ENCODE measurements at regions not wholly inside any gene's neighbourhood (a gene's known extent, or its start where the extent isn't known, plus 50 kb on each side); places are given as distances from the start of the nearest gene placed in this dataset.

DNA sequence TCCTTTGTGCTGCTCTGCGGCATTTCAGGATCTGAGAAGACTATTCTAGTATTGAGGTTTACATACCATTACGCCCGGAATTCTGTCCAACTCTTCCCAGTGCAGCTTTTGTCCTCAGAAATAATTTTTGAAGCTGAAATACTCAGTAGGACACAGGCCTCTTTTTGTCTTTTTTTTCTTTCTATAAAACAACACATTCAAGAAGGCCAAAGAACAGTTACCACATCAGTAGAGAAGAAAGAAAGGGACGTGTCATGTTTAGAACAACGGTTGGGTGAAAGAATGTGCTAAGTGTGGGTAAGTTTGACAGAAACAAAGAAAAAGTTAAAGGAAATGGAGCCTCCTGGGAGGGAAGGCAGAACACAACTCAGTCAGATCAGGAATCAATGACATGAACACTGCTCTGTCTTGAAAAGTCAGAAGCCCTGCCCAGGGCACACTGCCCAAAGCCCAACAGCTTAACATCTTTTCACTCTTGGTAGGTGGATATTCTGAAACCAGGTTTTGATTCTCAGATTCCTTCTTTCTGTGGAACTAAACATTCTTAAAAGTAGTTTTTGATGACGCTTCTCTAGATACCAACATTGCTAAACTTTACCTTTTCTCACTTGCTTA, 198.6 kb upstream of the CWC22 start:
- TF ChIP-seq, protein P1, sequence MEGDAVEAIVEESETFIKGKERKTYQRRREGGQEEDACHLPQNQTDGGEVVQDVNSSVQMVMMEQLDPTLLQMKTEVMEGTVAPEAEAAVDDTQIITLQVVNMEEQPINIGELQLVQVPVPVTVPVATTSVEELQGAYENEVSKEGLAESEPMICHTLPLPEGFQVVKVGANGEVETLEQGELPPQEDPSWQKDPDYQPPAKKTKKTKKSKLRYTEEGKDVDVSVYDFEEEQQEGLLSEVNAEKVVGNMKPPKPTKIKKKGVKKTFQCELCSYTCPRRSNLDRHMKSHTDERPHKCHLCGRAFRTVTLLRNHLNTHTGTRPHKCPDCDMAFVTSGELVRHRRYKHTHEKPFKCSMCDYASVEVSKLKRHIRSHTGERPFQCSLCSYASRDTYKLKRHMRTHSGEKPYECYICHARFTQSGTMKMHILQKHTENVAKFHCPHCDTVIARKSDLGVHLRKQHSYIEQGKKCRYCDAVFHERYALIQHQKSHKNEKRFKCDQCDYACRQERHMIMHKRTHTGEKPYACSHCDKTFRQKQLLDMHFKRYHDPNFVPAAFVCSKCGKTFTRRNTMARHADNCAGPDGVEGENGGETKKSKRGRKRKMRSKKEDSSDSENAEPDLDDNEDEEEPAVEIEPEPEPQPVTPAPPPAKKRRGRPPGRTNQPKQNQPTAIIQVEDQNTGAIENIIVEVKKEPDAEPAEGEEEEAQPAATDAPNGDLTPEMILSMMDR (IDR thresholded peaks at IDR 0.05; ENCODE audit: insufficient read depth, low read length), result no peak
- TF ChIP-seq, protein P2, sequence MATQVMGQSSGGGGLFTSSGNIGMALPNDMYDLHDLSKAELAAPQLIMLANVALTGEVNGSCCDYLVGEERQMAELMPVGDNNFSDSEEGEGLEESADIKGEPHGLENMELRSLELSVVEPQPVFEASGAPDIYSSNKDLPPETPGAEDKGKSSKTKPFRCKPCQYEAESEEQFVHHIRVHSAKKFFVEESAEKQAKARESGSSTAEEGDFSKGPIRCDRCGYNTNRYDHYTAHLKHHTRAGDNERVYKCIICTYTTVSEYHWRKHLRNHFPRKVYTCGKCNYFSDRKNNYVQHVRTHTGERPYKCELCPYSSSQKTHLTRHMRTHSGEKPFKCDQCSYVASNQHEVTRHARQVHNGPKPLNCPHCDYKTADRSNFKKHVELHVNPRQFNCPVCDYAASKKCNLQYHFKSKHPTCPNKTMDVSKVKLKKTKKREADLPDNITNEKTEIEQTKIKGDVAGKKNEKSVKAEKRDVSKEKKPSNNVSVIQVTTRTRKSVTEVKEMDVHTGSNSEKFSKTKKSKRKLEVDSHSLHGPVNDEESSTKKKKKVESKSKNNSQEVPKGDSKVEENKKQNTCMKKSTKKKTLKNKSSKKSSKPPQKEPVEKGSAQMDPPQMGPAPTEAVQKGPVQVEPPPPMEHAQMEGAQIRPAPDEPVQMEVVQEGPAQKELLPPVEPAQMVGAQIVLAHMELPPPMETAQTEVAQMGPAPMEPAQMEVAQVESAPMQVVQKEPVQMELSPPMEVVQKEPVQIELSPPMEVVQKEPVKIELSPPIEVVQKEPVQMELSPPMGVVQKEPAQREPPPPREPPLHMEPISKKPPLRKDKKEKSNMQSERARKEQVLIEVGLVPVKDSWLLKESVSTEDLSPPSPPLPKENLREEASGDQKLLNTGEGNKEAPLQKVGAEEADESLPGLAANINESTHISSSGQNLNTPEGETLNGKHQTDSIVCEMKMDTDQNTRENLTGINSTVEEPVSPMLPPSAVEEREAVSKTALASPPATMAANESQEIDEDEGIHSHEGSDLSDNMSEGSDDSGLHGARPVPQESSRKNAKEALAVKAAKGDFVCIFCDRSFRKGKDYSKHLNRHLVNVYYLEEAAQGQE (IDR thresholded peaks at IDR 0.05; ENCODE audit: insufficient replicate concordance, low read depth), result no peak
- TF ChIP-seq POLR2AphosphoS5 (IDR thresholded peaks at IDR 0.05; ENCODE audit: low read depth) (no peak), SPI1 (IDR thresholded peaks at IDR 0.05; ENCODE audit: borderline replicate concordance, low read depth) (no peak)
